ENCODE measurements at regions not wholly inside any gene's neighbourhood (a gene's known extent, or its start where the extent isn't known, plus 50 kb on each side); places are given as distances from the start of the nearest gene placed in this dataset.

- H3K79me2 ChIP-seq (ENCODE audit: control insufficient read depth, insufficient read depth, low read length), result no peaks in the 10 kb centered on the region
- intact Hi-C loops (cut with micrococcal nuclease), result no loop called here
- CTCF ChIA-PET, result interaction anchor here (1.0 kb wide), 1 partner anchor 12 kb away, joined by 3 read pairs; no protein-coding TSS in a partner anchor
These were observed 294.9 kb upstream of the ZNF385D start for GRCh38 chr3:22045882-22046281.

More at GRCh38 chr3:22045882-22046281, 294.9 kb upstream of the ZNF385D start:
- dilution Hi-C loops (cut with MboI; ENCODE audit: extremely low pct_ligation_motif_present, low sequenced_read_pairs), result no loop called here
- Histone ChIP-seq H3K27ac (ENCODE audit: insufficient read depth, low read depth, low read length) (no peak overlapping the region), H3K4me2 (ENCODE audit: insufficient read depth, low read length) (no peak overlapping the region), H3K4me1 (ENCODE audit: control insufficient read depth, extremely low read depth, insufficient read depth, low read length) (no peaks in the 10 kb centered on the region), H4K20me1 (replicated peaks; ENCODE audit: control insufficient read depth, extremely low read depth, insufficient read depth, low read length) (no peaks in the 10 kb centered on the region), H3K9me3 (replicated peaks; ENCODE audit: control insufficient read depth, insufficient read depth, low read length) (no peaks in the 10 kb centered on the region), H3K36me3 (ENCODE audit: control insufficient read depth in 2 of 2, extremely low read depth in 1 of 2, insufficient read depth in 2 of 2, low read length in 2 of 2) (no peaks in the 10 kb centered on the region), H2AFZ (ENCODE audit: low read depth, low read length) (no peak overlapping the region), H3K4me3 (replicated peaks in 1 of 3; ENCODE audit: insufficient read depth in 1 of 3, low read depth in 1 of 3, low read length in 3 of 3) (no peak overlapping the region), H3K9me1 (replicated peaks; ENCODE audit: control insufficient read depth, extremely low read depth, insufficient read depth, low read length) (no peaks in the 10 kb centered on the region), H3K27me3 (ENCODE audit: control insufficient read depth in 2 of 2, insufficient read depth in 2 of 2, low read length in 2 of 2) (no peaks in the 10 kb centered on the region), H3K9ac (replicated peaks; ENCODE audit: extremely low read depth, insufficient read depth, low read length) (no peak overlapping the region)
- TF ChIP-seq FOS (IDR thresholded peaks at IDR 0.05; ENCODE audit: borderline replicate concordance, insufficient read depth, low read length), result no peak
- no peak for TF ChIP-seq JUN (IDR thresholded peaks at IDR 0.05; ENCODE audit: borderline replicate concordance, insufficient read depth, insufficient read length, low read depth)
- no peak for TF ChIP-seq MYC (IDR thresholded peaks at IDR 0.05; ENCODE audit: low read depth, low read length)
- TF ChIP-seq POLR2A (IDR thresholded peaks at IDR 0.05; ENCODE audit: low read depth, low read length), result no peak
- no peak for TF ChIP-seq POLR2AphosphoS5 (IDR thresholded peaks at IDR 0.05; ENCODE audit: insufficient read depth, low read depth, low read length)
- no peak for TF ChIP-seq CTCF (IDR thresholded peaks at IDR 0.05; ENCODE audit: extremely low read depth in 1 of 2, insufficient read depth in 1 of 2, low read depth in 1 of 2, low read length in 2 of 2)
- TF ChIP-seq MAX (IDR thresholded peaks at IDR 0.05; ENCODE audit: insufficient read depth, insufficient read length), result no peak
- TF ChIP-seq EZH2 (IDR thresholded peaks at IDR 0.05; ENCODE audit: borderline replicate concordance, low read depth, low read length, severe bottlenecking), result no peak
- no peak for TF ChIP-seq GATA2 (IDR thresholded peaks at IDR 0.05; ENCODE audit: insufficient read depth, insufficient read length, low read depth, low read length)
- no TSS peak for BruUV-seq (replicated peaks)
- no peak for DNase-seq (ENCODE audit: low read depth, low spot score)
- no peak for FAIRE-seq
- POLR2A ChIA-PET, result no interaction called here

Data from endothelial cell of umbilical vein (primary cell).